H9 (cell line): ENCODE measurements at regions not wholly inside any gene's neighbourhood (a gene's known extent, or its start where the extent isn't known, plus 50 kb on each side); places are given as distances from the start of the nearest gene placed in this dataset.

Experiments used
- DNase-seq: peaks from one replicate; pipeline ENCODE4 v3.0.0-alpha.2; 2017
- H2AFZ ChIP-seq: one replicate; pipeline ENCODE4 v1.6.1; 2013; ENCODE audit warnings: mild to moderate bottlenecking, low read length, control low read depth, moderate library complexity
- H2AK5ac ChIP-seq: 2 replicates; pipeline ENCODE4 v1.6.1; 2013; ENCODE audit warnings: low read length, control low read depth, mixed read lengths; ENCODE audit not compliant: insufficient read length
- H2BK120ac ChIP-seq: one replicate; pipeline ENCODE4 v1.6.1; 2013; ENCODE audit warnings: low read depth, mild to moderate bottlenecking, low read length, control low read depth, inconsistent platforms; ENCODE audit not compliant: poor library complexity, severe bottlenecking
- H2BK12ac ChIP-seq: 2 replicates; pipeline ENCODE4 v1.6.1; 2013; ENCODE audit warnings: low read length, control low read depth, mixed read lengths, low read depth; ENCODE audit not compliant: insufficient read length
- H2BK15ac ChIP-seq: 2 replicates; pipeline ENCODE4 v1.6.1; 2013; ENCODE audit warnings: low read depth, low read length, control low read depth
- H2BK20ac ChIP-seq: one replicate; pipeline ENCODE4 v1.6.1; 2013; ENCODE audit warnings: low read depth, mild to moderate bottlenecking, low read length, control low read depth, inconsistent platforms; ENCODE audit not compliant: poor library complexity, severe bottlenecking
- H2BK5ac ChIP-seq: 2 replicates; pipeline ENCODE4 v1.6.1; 2013; ENCODE audit warnings: low read length, control low read depth, mixed read lengths; ENCODE audit not compliant: insufficient read length
- H3K14ac ChIP-seq: 2 replicates; pipeline ENCODE4 v1.6.1; 2013; ENCODE audit warnings: low read length, control low read depth; ENCODE audit not compliant: insufficient read depth
- H3K18ac ChIP-seq: 2 replicates; pipeline ENCODE4 v1.6.1; 2013; ENCODE audit warnings: low read depth, mild to moderate bottlenecking, mixed read lengths, low read length, control low read depth; ENCODE audit not compliant: insufficient read length
- H3K23ac ChIP-seq: 2 replicates; pipeline ENCODE4 v1.6.1; 2013; ENCODE audit warnings: low read length, control low read depth, mixed read lengths, low read depth; ENCODE audit not compliant: insufficient read length
- H3K23me2 ChIP-seq: 2 replicates; pipeline ENCODE4 v1.6.1; 2013; ENCODE audit warnings: low read depth, mild to moderate bottlenecking, mixed read lengths, low read length, control low read depth; ENCODE audit not compliant: insufficient read length, poor library complexity, severe bottlenecking
- H3K27ac ChIP-seq: 2 replicates; pipeline ENCODE4 v1.5.1; 2013; ENCODE audit warnings: low read length, control low read depth, mixed read lengths, low read depth; ENCODE audit not compliant: insufficient read length
- H3K27me3 ChIP-seq: 2 replicates; pipeline ENCODE4 v1.6.1; 2013; ENCODE audit warnings: low read length, control low read depth, inconsistent platforms; ENCODE audit not compliant: insufficient read depth
- H3K4ac ChIP-seq: 2 replicates; pipeline ENCODE4 v1.6.1; 2013; ENCODE audit warnings: low read depth, mild to moderate bottlenecking, control low read depth, inconsistent platforms, low read length, moderate library complexity
- H3K4me1 ChIP-seq: 2 replicates; pipeline ENCODE4 v1.6.1; 2013; ENCODE audit warnings: low read length, control low read depth, inconsistent platforms; ENCODE audit not compliant: insufficient read depth
- H3K4me2 ChIP-seq: 2 replicates; pipeline ENCODE4 v1.6.1; 2013; ENCODE audit warnings: low read length, control low read depth, mixed read lengths; ENCODE audit not compliant: insufficient read length, insufficient read depth
- H3K56ac ChIP-seq: 2 replicates; pipeline ENCODE4 v1.6.1; 2013; ENCODE audit warnings: low read depth, mild to moderate bottlenecking, mixed read lengths, low read length, control low read depth; ENCODE audit not compliant: insufficient read length
- H3K79me1 ChIP-seq: 2 replicates; pipeline ENCODE4 v1.6.1; 2013; ENCODE audit warnings: low read depth, mild to moderate bottlenecking, moderate library complexity, low read length, control low read depth, inconsistent platforms; ENCODE audit not compliant: insufficient read depth, poor library complexity, severe bottlenecking
- H3K79me2 ChIP-seq: 2 replicates; pipeline ENCODE4 v1.6.1; 2013; ENCODE audit warnings: low read length, control low read depth, inconsistent platforms; ENCODE audit not compliant: insufficient read depth
- H3K9ac ChIP-seq: 2 replicates; pipeline ENCODE4 v1.6.1; 2013; ENCODE audit warnings: low read length, control low read depth, mixed read lengths; ENCODE audit not compliant: insufficient read length; ENCODE audit errors: extremely low read depth
- H3K9me3 ChIP-seq: one replicate; pipeline ENCODE4 v1.6.1; 2013; ENCODE audit warnings: low read depth, low read length, inconsistent platforms; ENCODE audit not compliant: control insufficient read depth
- H3T11ph ChIP-seq: one replicate; pipeline ENCODE4 v1.6.1; 2013; ENCODE audit warnings: mild to moderate bottlenecking, low read length, control low read depth, inconsistent platforms
- H4K20me1 ChIP-seq: one replicate; pipeline ENCODE4 v1.6.1; 2013; ENCODE audit not compliant: control insufficient read depth, insufficient read length, insufficient read depth
- H4K5ac ChIP-seq: 2 replicates; pipeline ENCODE4 v1.6.1; 2013; ENCODE audit warnings: low read depth, mild to moderate bottlenecking, mixed read lengths, low read length, control low read depth; ENCODE audit not compliant: insufficient read length
- H4K8ac ChIP-seq: replicated peaks from 2 replicates; pipeline ENCODE4 v1.6.1; 2013; ENCODE audit warnings: low read length, control low read depth, mixed read lengths, low read depth; ENCODE audit not compliant: insufficient read length
- H4K91ac ChIP-seq: 2 replicates; pipeline ENCODE4 v1.6.1; 2013; ENCODE audit warnings: low read depth, mild to moderate bottlenecking, moderate library complexity, mixed read lengths, low read length, control low read depth; ENCODE audit not compliant: insufficient read length
- H3K27ac Mint-ChIP-seq, 3 experiments: 2 replicates in 2 of 3; 3 replicates in 1 of 3; pipeline ENCODE4 v1.8.0; 2020 to 2021; ENCODE audit warnings: mixed read lengths in 3 of 3, mild to moderate bottlenecking in 1 of 3, moderate library complexity in 1 of 3
- H3K27me3 Mint-ChIP-seq: 2 replicates; pipeline ENCODE4 v1.8.0; 2021; ENCODE audit warnings: low read depth, mild to moderate bottlenecking, moderate library complexity, mixed read lengths
- H3K36me3 Mint-ChIP-seq, 3 experiments: 2 replicates in 2 of 3; 3 replicates in 1 of 3; pipeline ENCODE4 v1.8.0; 2020 to 2021; ENCODE audit warnings: low read depth in 3 of 3, mixed read lengths in 3 of 3; ENCODE audit not compliant: insufficient read depth in 1 of 3
- H3K4me1 Mint-ChIP-seq, 2 experiments: 2 replicates each; pipeline ENCODE4 v1.8.0; 2020; ENCODE audit warnings: mixed read lengths in 2 of 2
- H3K4me3 Mint-ChIP-seq, 2 experiments: 2 replicates in 1 of 2; 3 replicates in 1 of 2; pipeline ENCODE4 v1.8.0; 2020 to 2021; ENCODE audit warnings: mild to moderate bottlenecking in 2 of 2, mixed read lengths in 2 of 2, moderate library complexity in 1 of 2
- H3K9me3 Mint-ChIP-seq, 2 experiments: 2 replicates in 1 of 2; 3 replicates in 1 of 2; pipeline ENCODE4 v1.8.0; 2020; ENCODE audit warnings: mild to moderate bottlenecking in 2 of 2, mixed read lengths in 2 of 2, moderate library complexity in 1 of 2
- WGBS: extraction: QIAGEN DNeasy Blood & Tissue Kit; methylation state at CpG from one replicate; pipeline ENCODE4 v1.1.7; 2013; ENCODE audit warnings: missing lambda C conversion rate, low lambda C conversion rate, mixed read lengths; ENCODE audit not compliant: insufficient read length; ENCODE audit errors: extremely low coverage; 5-methylcytosine and 5-hydroxymethylcytosine counted together
- TF ChIP-seq, protein P1 (sequence below): fragments of 200-600 bp; sonication (generic); conservative IDR thresholded peaks from 3 replicates; pipeline ENCODE4 v1.8.0; 2021; ENCODE audit warnings: antibody characterized with exemption, mild to moderate bottlenecking

DNA sequence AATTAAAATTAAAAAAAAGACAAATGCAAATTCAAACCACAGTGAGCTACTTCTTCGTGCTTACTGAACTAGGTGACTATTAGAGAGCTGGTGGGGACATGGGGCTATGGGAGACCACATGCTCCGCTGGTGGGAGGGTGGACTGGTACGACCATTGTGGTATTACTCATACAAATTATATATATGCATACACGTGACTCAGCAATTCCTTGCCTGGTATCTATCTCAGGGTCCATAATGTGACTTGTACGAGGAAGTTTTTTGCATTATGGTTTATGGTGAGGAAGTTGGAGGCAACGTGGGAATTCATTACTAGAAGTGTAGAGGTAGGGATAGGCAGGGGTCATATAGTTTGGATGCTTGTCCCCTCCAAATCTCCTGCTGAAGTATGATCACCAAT, 1112.7 kb downstream of the TYW1 start:
- no peak overlapping the region for H3K14ac ChIP-seq
- no peak overlapping the region for H3K56ac ChIP-seq
- H2BK20ac ChIP-seq: no peak overlapping the region
- H2BK5ac ChIP-seq: no peak overlapping the region
- TF ChIP-seq, protein P1, sequence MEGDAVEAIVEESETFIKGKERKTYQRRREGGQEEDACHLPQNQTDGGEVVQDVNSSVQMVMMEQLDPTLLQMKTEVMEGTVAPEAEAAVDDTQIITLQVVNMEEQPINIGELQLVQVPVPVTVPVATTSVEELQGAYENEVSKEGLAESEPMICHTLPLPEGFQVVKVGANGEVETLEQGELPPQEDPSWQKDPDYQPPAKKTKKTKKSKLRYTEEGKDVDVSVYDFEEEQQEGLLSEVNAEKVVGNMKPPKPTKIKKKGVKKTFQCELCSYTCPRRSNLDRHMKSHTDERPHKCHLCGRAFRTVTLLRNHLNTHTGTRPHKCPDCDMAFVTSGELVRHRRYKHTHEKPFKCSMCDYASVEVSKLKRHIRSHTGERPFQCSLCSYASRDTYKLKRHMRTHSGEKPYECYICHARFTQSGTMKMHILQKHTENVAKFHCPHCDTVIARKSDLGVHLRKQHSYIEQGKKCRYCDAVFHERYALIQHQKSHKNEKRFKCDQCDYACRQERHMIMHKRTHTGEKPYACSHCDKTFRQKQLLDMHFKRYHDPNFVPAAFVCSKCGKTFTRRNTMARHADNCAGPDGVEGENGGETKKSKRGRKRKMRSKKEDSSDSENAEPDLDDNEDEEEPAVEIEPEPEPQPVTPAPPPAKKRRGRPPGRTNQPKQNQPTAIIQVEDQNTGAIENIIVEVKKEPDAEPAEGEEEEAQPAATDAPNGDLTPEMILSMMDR: no peak
- H3K9me3 ChIP-seq: no peaks in the 10 kb centered on the region
- Mint-ChIP-seq H3K4me1 (peaks cover 3 to 4% of the 10 kb centered on the region in 2 experiments), H3K36me3 (no peaks in the 10 kb centered on the region; a peak in 1 of 7 replicates), H3K27ac (no peak overlapping the region), H3K4me3 (no peak overlapping the region), H3K27me3 (no peaks in the 10 kb centered on the region), H3K9me3 (no peaks in the 10 kb centered on the region)
- H3K79me1 ChIP-seq: no peaks in the 10 kb centered on the region
- no peaks in the 10 kb centered on the region for H4K20me1 ChIP-seq
- no peaks in the 10 kb centered on the region for H3K79me2 ChIP-seq
- H2BK120ac ChIP-seq: no peak overlapping the region
- H3K4me2 ChIP-seq: no peak overlapping the region
- H3K27ac ChIP-seq: no peak overlapping the region
- no peak overlapping the region for H4K91ac ChIP-seq
- no peak for DNase-seq
- H3K23ac ChIP-seq: no peak overlapping the region
- no peak overlapping the region for H4K8ac ChIP-seq
- H2AK5ac ChIP-seq: no peak overlapping the region
- no peak overlapping the region for H2AFZ ChIP-seq
- H3K4me1 ChIP-seq: peaks cover 3% of the 10 kb centered on the region; the same call in 1 of the 2 replicates
- no peak overlapping the region for H4K5ac ChIP-seq
- H3K27me3 ChIP-seq: no peaks in the 10 kb centered on the region
- no peak overlapping the region for H2BK12ac ChIP-seq
- H3K18ac ChIP-seq: no peak overlapping the region
- no peak overlapping the region for H3T11ph ChIP-seq
- no peaks in the 10 kb centered on the region for H3K23me2 ChIP-seq
- H2BK15ac ChIP-seq: no peak overlapping the region
- WGBS: no CpG with 5 or more reads among the region's 6 CpGs
- H3K9ac ChIP-seq: no peak overlapping the region
- no peak overlapping the region for H3K4ac ChIP-seq
